ENCODE measurements at regions not wholly inside any gene's neighbourhood (a gene's known extent, or its start where the extent isn't known, plus 50 kb on each side); places are given as distances from the start of the nearest gene placed in this dataset.

GRCh38 chr18:70982292-70982691 lies 693.4 kb downstream of the SOCS6 start:
- no peak for TF ChIP-seq CTCF (IDR thresholded peaks at IDR 0.05; ENCODE audit: insufficient read depth, low read length, missing control alignments)
- POLR2A ChIA-PET, result no interaction called here
- CTCF ChIA-PET, result no interaction called here
- H3K4me3 ChIP-seq (ENCODE audit: low read depth, low read length), result no peak overlapping the region
- no peak for DNase-seq (ENCODE audit: low read depth, low spot score)

- no peak overlapping the region for H3K4me3 ChIP-seq (ENCODE audit: low read depth, low read length)
- ChIA-PET POLR2A (no interaction called here), CTCF (no interaction called here)
- TF ChIP-seq CTCF (IDR thresholded peaks at IDR 0.05; ENCODE audit: insufficient read depth, low read length, missing control alignments), result no peak
- DNase-seq (ENCODE audit: low read depth, low spot score), result no peak
Observed at GRCh38 chr18:70981400-70982140, 692.7 kb downstream of the SOCS6 start.

GRCh38 chr18:70973626-70974025 lies 684.8 kb downstream of the SOCS6 start:
- ChIA-PET CTCF (no interaction called here), POLR2A (no interaction called here)
- no peak for TF ChIP-seq CTCF (IDR thresholded peaks at IDR 0.05; ENCODE audit: insufficient read depth, low read length, missing control alignments)
- DNase-seq (ENCODE audit: low read depth, low spot score), result no peak
- no peak overlapping the region for H3K4me3 ChIP-seq (ENCODE audit: low read depth, low read length)

GRCh38 chr18:70966419-70966818 lies 677.6 kb downstream of the SOCS6 start:
- ChIA-PET CTCF (no interaction called here), POLR2A (no interaction called here)

GRCh38 chr18:70961939-70962338 lies 673.1 kb downstream of the SOCS6 start:
- no peak overlapping the region for H3K4me3 ChIP-seq (ENCODE audit: low read depth, low read length)
- no peak for TF ChIP-seq CTCF (IDR thresholded peaks at IDR 0.05; ENCODE audit: insufficient read depth, low read length, missing control alignments)
- POLR2A ChIA-PET, result no interaction called here
- CTCF ChIA-PET, result no interaction called here
- no peak for DNase-seq (ENCODE audit: low read depth, low spot score)

More at GRCh38 chr18:70966419-70966818, 677.6 kb downstream of the SOCS6 start:
- no peak for DNase-seq (ENCODE audit: low read depth, low spot score)
- no peak for TF ChIP-seq CTCF (IDR thresholded peaks at IDR 0.05; ENCODE audit: insufficient read depth, low read length, missing control alignments)
- H3K4me3 ChIP-seq (ENCODE audit: low read depth, low read length), result no peak overlapping the region

GRCh38 chr18:70956554-70956953 lies 667.7 kb downstream of the SOCS6 start:
- ChIA-PET POLR2A (no interaction called here), CTCF (no interaction called here)
- TF ChIP-seq CTCF (IDR thresholded peaks at IDR 0.05; ENCODE audit: insufficient read depth, low read length, missing control alignments), result no peak
- H3K4me3 ChIP-seq (ENCODE audit: low read depth, low read length), result no peak overlapping the region
- DNase-seq (ENCODE audit: low read depth, low spot score), result no peak

Data from AG04449 (cell line).